Activated CD8-positive, alpha-beta T cell treated with anti-CD3 and anti-CD28 coated beads for 36 hours (primary cell): ENCODE measurements at regions not wholly inside any gene's neighbourhood (a gene's known extent, or its start where the extent isn't known, plus 50 kb on each side); places are given as distances from the start of the nearest gene placed in this dataset.
"Not testable (repeated sequence)": the region's sequence is repeated elsewhere in the genome, so short reads cannot be mapped to it uniquely, and the experiment has no call there.

ENCODE experiments used
- ATAC-seq: fragments of 200-7000 bp; cut with Tn5 transposase; one replicate; pipeline ENCODE4 v1.10.0; 2021; ENCODE audit warnings: mild to moderate bottlenecking, moderate library complexity
- CTCF ChIA-PET: fragments of 350-600 bp; sonication (Branson Sonifier 250); formaldehyde crosslinking; loops from one replicate; lab custom pipeline; 2021; ENCODE audit warnings: antibody characterized with exemption; lab: Charles Lee
- POLR2A ChIA-PET: fragments of 350-600 bp; sonication (Branson Sonifier 250); formaldehyde crosslinking; loops from one replicate; lab custom pipeline; 2021; ENCODE audit warnings: antibody characterized with exemption; lab: Charles Lee
- DNase-seq: peaks from one replicate; pipeline ENCODE4 v3.0.0-alpha.2; 2020
- H3K27ac Mint-ChIP-seq: one replicate; pipeline ENCODE4 v1.8.0; 2021; ENCODE audit warnings: mild to moderate bottlenecking, mixed read lengths
- H3K27me3 Mint-ChIP-seq: one replicate; pipeline ENCODE4 v1.8.0; 2021; ENCODE audit warnings: mixed read lengths
- H3K36me3 Mint-ChIP-seq: one replicate; pipeline ENCODE4 v1.8.0; 2021; ENCODE audit warnings: low read depth, mixed read lengths
- H3K4me1 Mint-ChIP-seq: one replicate; pipeline ENCODE4 v1.8.0; 2021; ENCODE audit warnings: low read depth, mixed read lengths
- H3K4me3 Mint-ChIP-seq: one replicate; pipeline ENCODE4 v1.8.0; 2021; ENCODE audit warnings: mild to moderate bottlenecking, moderate library complexity, mixed read lengths
- H3K9me3 Mint-ChIP-seq: one replicate; pipeline ENCODE4 v1.8.0; 2021; ENCODE audit warnings: mixed read lengths
- intact Hi-C: fragments of 100-400 bp; cut with micrococcal nuclease; formaldehyde crosslinking; loops from one replicate; pipeline ENCODE4 v1.10.0; 2022
- TF ChIP-seq, protein P1 (sequence below): fragments of 200-600 bp; IDR thresholded peaks from one replicate; pipeline ENCODE4 v1.8.0; 2022; ENCODE audit warnings: antibody characterized with exemption, mild to moderate bottlenecking

- Mint-ChIP-seq H3K27me3 (no peaks in the 10 kb centered on the region), H3K4me3 (no peak overlapping the region), H3K4me1 (no peaks in the 10 kb centered on the region), H3K27ac (no peak overlapping the region), H3K9me3 (peaks cover 12% of the 10 kb centered on the region), H3K36me3 (no peaks in the 10 kb centered on the region)
- CTCF ChIA-PET = no interaction called here
- TF ChIP-seq, protein P1, sequence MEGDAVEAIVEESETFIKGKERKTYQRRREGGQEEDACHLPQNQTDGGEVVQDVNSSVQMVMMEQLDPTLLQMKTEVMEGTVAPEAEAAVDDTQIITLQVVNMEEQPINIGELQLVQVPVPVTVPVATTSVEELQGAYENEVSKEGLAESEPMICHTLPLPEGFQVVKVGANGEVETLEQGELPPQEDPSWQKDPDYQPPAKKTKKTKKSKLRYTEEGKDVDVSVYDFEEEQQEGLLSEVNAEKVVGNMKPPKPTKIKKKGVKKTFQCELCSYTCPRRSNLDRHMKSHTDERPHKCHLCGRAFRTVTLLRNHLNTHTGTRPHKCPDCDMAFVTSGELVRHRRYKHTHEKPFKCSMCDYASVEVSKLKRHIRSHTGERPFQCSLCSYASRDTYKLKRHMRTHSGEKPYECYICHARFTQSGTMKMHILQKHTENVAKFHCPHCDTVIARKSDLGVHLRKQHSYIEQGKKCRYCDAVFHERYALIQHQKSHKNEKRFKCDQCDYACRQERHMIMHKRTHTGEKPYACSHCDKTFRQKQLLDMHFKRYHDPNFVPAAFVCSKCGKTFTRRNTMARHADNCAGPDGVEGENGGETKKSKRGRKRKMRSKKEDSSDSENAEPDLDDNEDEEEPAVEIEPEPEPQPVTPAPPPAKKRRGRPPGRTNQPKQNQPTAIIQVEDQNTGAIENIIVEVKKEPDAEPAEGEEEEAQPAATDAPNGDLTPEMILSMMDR = no peak
- POLR2A ChIA-PET = no interaction called here
- intact Hi-C loops = no loop called here
- DNase-seq = no peak
- no peak for ATAC-seq
Measured at GRCh38 chr1:189627427-189627826, 850.2 kb downstream of the BRINP3 start.

DNA sequence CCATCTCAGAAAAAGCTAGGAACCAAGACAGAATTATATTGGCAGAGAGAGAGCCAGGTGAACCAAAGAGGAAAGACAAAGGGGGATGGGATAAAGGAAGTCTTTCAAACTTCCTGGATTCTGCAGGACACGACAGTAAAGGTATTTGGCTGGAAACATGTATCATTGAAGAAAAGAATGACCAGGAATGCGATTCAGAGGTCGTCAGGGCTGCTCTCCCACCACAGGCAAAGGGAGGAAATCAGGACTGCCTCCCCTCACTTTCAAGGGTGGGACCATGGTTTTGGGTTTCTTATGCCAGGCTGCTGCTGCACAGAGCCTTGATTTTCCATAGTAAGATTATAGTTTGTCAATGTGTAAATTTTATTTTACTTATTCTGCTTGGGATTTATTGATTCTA, 848.8 kb downstream of the BRINP3 start:
- Mint-ChIP-seq H3K9me3 (peaks cover 9% of the 10 kb centered on the region), H3K36me3 (no peaks in the 10 kb centered on the region), H3K4me1 (no peaks in the 10 kb centered on the region), H3K27me3 (no peaks in the 10 kb centered on the region), H3K27ac (no peak overlapping the region), H3K4me3 (no peak overlapping the region)
- CTCF ChIA-PET = no interaction called here
- intact Hi-C loops = no loop called here
- POLR2A ChIA-PET = no interaction called here
- ATAC-seq (no peak), DNase-seq (no peak)
- TF ChIP-seq, protein P1 = no peak

DNA sequence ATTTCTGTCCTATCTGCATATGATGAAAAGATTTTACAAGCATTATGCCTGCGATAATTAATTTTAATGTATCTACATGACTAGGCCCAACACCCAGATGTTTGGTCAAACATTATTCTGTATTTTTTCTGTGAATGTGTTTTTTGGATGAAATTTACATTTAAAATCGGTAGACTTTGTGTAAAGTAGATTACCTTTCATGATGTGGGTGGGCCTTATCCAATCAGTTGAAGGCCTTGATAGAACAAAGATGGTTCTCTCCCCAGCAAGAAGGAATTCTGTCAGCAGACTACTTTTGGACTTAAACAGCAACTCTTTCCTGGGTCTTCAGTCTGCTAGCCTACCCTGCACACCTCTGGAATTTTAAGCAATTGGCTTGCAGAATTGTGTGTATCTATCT, 844.0 kb downstream of the BRINP3 start:
- Mint-ChIP-seq H3K36me3 (no peaks in the 10 kb centered on the region), H3K4me3 (no peak overlapping the region), H3K27me3 (no peaks in the 10 kb centered on the region), H3K9me3 (peaks cover 9% of the 10 kb centered on the region), H3K4me1 (no peaks in the 10 kb centered on the region), H3K27ac (no peak overlapping the region)
- DNase-seq (no peak), ATAC-seq (no peak)
- POLR2A ChIA-PET = no interaction called here
- TF ChIP-seq, protein P1 = no peak
- intact Hi-C loops = no loop called here
- CTCF ChIA-PET = no interaction called here

- peaks cover 9% of the 10 kb centered on the region for H3K9me3 Mint-ChIP-seq
- ATAC-seq = no peak
- intact Hi-C loops = no loop called here
- no peaks in the 10 kb centered on the region for H3K27me3 Mint-ChIP-seq
- no peaks in the 10 kb centered on the region for H3K4me1 Mint-ChIP-seq
- ChIA-PET POLR2A (no interaction called here), CTCF (no interaction called here)
- no peak overlapping the region for H3K4me3 Mint-ChIP-seq
- H3K27ac Mint-ChIP-seq = no peak overlapping the region
- TF ChIP-seq, protein P1 = no peak
- DNase-seq = no peak
- no peaks in the 10 kb centered on the region for H3K36me3 Mint-ChIP-seq
Measured at GRCh38 chr1:189637041-189637440, 840.6 kb downstream of the BRINP3 start.

DNA sequence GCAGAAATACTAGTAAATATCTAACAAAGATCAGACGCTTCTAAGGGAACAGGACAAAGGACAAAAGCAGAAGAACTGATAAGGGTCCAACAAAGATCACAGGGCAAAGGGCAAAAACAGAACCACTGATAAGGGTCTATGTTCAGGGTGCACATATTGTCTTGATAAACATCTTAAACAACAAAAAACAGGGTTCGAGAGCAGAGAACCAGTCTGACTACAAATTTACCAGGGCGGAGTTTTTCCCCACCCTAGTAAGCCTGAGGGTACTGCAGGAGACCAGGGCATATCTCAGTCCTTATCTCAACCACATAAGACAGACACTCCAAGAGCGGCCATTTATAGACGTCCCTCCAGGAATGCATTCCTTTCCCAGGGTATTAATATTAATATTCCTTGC, 833.5 kb downstream of the BRINP3 start:
- intact Hi-C loops, H3K9me3 Mint-ChIP-seq, H3K27ac Mint-ChIP-seq, H3K4me3 Mint-ChIP-seq, POLR2A ChIA-PET, DNase-seq, CTCF ChIA-PET, H3K36me3 Mint-ChIP-seq, ATAC-seq, H3K27me3 Mint-ChIP-seq, H3K4me1 Mint-ChIP-seq: not testable (repeated sequence)

DNA sequence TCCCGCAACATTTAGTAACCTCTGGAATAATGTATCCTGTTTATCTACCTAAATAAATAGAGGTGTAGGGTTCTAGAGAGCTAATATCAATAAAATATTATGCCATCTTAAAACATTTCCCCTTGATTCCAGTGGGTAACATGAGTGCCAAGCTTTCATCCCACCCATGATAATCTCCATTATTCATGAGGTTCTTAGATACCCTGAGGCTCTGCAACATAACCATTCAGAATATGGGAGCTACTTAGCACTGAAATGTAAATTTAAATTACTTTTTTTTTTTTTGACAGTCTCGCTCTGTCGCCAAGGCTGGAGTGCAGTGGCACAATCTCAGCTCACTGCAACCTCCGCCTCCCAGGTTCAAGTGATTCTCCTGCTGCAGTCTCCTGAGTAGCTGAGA, 832.7 kb downstream of the BRINP3 start:
- ATAC-seq (no peak), DNase-seq (no peak)
- ChIA-PET CTCF (no interaction called here), POLR2A (no interaction called here)
- H3K4me1 Mint-ChIP-seq = no peaks in the 10 kb centered on the region
- H3K9me3 Mint-ChIP-seq = peaks cover 1% of the 10 kb centered on the region
- TF ChIP-seq, protein P1 = no peak
- H3K4me3 Mint-ChIP-seq = no peak overlapping the region
- intact Hi-C loops = no loop called here
- H3K36me3 Mint-ChIP-seq = no peaks in the 10 kb centered on the region
- no peaks in the 10 kb centered on the region for H3K27me3 Mint-ChIP-seq
- H3K27ac Mint-ChIP-seq = no peak overlapping the region
